ENCODE measurements at regions not wholly inside any gene's neighbourhood (a gene's known extent, or its start where the extent isn't known, plus 50 kb on each side); places are given as distances from the start of the nearest gene placed in this dataset.

DNA sequence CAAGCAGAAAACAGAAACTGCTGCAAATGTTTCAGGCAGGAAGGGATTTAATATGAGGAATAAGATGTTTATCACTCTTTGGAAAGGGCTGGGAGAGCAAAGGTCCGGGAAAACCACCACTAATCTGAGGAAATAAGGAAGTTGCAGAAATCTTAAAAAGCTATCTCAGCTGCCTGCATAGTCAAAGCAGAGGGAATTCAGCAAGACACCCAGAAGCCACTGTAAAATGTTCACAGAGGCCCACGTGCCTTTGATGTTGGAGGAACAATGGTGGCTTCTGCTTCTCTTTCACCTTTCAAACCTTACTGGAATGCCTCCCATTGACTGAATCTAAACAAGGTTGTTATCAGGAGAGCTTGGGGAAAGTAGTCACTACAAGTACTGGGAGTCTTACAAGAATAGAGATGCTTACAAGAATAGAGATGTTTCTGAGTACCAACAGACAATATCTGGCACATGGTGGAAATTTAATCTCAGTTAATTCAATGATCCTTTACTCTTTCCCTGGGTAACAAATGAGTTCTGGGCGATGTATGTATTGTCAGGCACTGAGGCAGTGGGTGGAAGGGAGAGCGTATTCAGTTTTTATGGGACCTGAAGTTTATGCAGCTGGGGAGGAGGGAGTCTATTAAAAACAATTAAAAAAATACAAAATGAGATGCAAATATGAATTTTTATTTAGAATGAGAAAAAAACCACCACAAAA, 56.1 kb upstream of the MED13 start:
- TF ChIP-seq TAF1 (IDR thresholded peaks at IDR 0.05; ENCODE audit: borderline replicate concordance, insufficient read depth, low read length) (no peak), SIN3A (IDR thresholded peaks at IDR 0.05; ENCODE audit: borderline replicate concordance, insufficient read depth, low read length) (no peak), REST (IDR thresholded peaks at IDR 0.05; ENCODE audit: insufficient read depth in 1 of 2, low read depth in 2 of 2, low read length in 2 of 2) (no peak), FOXP2 (optimal IDR thresholded peaks at IDR 0.05; ENCODE audit: borderline replicate concordance, extremely low read depth, extremely low read length, insufficient read depth) (no peak), POLR2AphosphoS5 (IDR thresholded peaks at IDR 0.05; ENCODE audit: low read depth, low read length) (no peak)

DNA sequence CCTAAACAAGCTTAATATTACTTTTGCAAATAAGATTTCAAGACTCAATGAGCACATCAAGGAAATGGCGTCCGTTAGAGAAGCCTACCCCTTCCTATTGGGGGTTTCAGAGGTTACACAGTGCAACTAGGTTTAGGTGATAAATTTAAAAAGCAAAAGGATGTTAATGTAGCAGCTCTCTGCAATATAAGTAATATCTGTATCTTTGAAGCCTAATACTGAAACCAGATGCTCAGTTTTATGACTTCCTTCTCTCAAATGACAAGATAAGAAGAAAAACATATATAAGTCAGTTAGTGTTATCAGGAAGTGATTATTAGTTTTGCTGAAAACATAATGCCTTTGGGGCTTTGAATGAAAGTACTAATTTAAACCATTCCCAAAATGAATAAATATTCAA, 54.3 kb upstream of the MED13 start:
- TF ChIP-seq REST (IDR thresholded peaks at IDR 0.05; ENCODE audit: insufficient read depth in 1 of 2, low read depth in 2 of 2, low read length in 2 of 2) (no peak), TAF1 (IDR thresholded peaks at IDR 0.05; ENCODE audit: borderline replicate concordance, insufficient read depth, low read length) (no peak), POLR2AphosphoS5 (IDR thresholded peaks at IDR 0.05; ENCODE audit: low read depth, low read length) (no peak), FOXP2 (optimal IDR thresholded peaks at IDR 0.05; ENCODE audit: borderline replicate concordance, extremely low read depth, extremely low read length, insufficient read depth) (no peak), SIN3A (IDR thresholded peaks at IDR 0.05; ENCODE audit: borderline replicate concordance, insufficient read depth, low read length) (no peak)

Measured in PFSK-1 (cell line).